ENCODE measurements at regions not wholly inside any gene's neighbourhood (a gene's known extent, or its start where the extent isn't known, plus 50 kb on each side); places are given as distances from the start of the nearest gene placed in this dataset.

- Histone ChIP-seq H3K27me3 (ENCODE audit: control insufficient read depth in 1 of 2, insufficient read depth in 2 of 2, low read length in 2 of 2) (no peaks in the 10 kb centered on the region), H2AFZ (ENCODE audit: low read length) (no peak overlapping the region), H3K79me2 (ENCODE audit: insufficient read depth, low read length) (no peaks in the 10 kb centered on the region), H3K4me1 (ENCODE audit: insufficient read depth, low read length) (no peaks in the 10 kb centered on the region), H3K4me2 (ENCODE audit: low read depth, low read length) (no peak overlapping the region), H3K9me3 (ENCODE audit: low read length) (no peaks in the 10 kb centered on the region), H3K9ac (ENCODE audit: insufficient read depth, low read depth, low read length) (no peak overlapping the region), H3K27ac (ENCODE audit: extremely low read length, insufficient read depth, low read length) (no peak overlapping the region), H3K36me3 (replicated peaks in 1 of 2; ENCODE audit: control insufficient read depth in 1 of 2, insufficient read depth in 2 of 2, low read length in 2 of 2) (no peaks in the 10 kb centered on the region), H4K20me1 (ENCODE audit: insufficient read depth, low read length) (no peaks in the 10 kb centered on the region), H3K4me3 (replicated peaks in 1 of 3; ENCODE audit: insufficient read depth in 1 of 3, low read depth in 2 of 3, low read length in 3 of 3) (no peak overlapping the region)
- FAIRE-seq = no peak
- intact Hi-C loops (cut with micrococcal nuclease; ENCODE audit: unreplicated experiment) (loop anchor here (10.0 kb wide), 1 partner anchor 89 kb away; no protein-coding TSS in a partner anchor), in situ Hi-C loops (cut with HindIII; ENCODE audit: extremely low pct_ligation_motif_present, low pct_unique_long_range_greater_than_20kb) (no loop called here)
- ChIA-PET CTCF (ENCODE audit: low intra/inter-chr PET ratio, low total read pairs) (no interaction called here), POLR2A (no interaction called here)
- no peak for DNase-seq (ENCODE audit: low spot score)
- 0% methylated on average over 2 of the region's 2 CpGs for WGBS (ENCODE audit: low lambda C conversion rate)
- BruUV-seq (replicated peaks) = no TSS peak
- no peak for ATAC-seq
- TF ChIP-seq ATM (IDR thresholded peaks at IDR 0.05; ENCODE audit: borderline replicate concordance) (no peak), SNAI1 (CRISPR knock-in tag; IDR thresholded peaks at IDR 0.05; ENCODE audit: borderline replicate concordance) (no peak), TMF1 (CRISPR knock-in tag; IDR thresholded peaks at IDR 0.05; ENCODE audit: low read depth) (no peak), ZNF83 (CRISPR knock-in tag; IDR thresholded peaks at IDR 0.05; ENCODE audit: borderline replicate concordance) (no peak), AHDC1 (CRISPR knock-in tag; IDR thresholded peaks at IDR 0.05; ENCODE audit: borderline replicate concordance) (no peak), HNRNPL (IDR thresholded peaks at IDR 0.05; ENCODE audit: low read depth, low read length) (no peak), SATB2 (CRISPR knock-in tag; IDR thresholded peaks at IDR 0.05) (no peak), ARHGAP35 (CRISPR knock-in tag; IDR thresholded peaks at IDR 0.05; ENCODE audit: borderline replicate concordance) (no peak), GMEB2 (CRISPR knock-in tag; IDR thresholded peaks at IDR 0.05; ENCODE audit: low read depth) (no peak), ZNF280B (CRISPR knock-in tag; IDR thresholded peaks at IDR 0.05; ENCODE audit: borderline replicate concordance) (no peak)
- TF ChIP-seq, protein P1, sequence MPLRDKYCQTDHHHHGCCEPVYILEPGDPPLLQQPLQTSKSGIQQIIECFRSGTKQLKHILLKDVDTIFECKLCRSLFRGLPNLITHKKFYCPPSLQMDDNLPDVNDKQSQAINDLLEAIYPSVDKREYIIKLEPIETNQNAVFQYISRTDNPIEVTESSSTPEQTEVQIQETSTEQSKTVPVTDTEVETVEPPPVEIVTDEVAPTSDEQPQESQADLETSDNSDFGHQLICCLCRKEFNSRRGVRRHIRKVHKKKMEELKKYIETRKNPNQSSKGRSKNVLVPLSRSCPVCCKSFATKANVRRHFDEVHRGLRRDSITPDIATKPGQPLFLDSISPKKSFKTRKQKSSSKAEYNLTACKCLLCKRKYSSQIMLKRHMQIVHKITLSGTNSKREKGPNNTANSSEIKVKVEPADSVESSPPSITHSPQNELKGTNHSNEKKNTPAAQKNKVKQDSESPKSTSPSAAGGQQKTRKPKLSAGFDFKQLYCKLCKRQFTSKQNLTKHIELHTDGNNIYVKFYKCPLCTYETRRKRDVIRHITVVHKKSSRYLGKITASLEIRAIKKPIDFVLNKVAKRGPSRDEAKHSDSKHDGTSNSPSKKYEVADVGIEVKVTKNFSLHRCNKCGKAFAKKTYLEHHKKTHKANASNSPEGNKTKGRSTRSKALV (CRISPR knock-in tag; IDR thresholded peaks at IDR 0.05) = no peak
- TF ChIP-seq, protein P2, sequence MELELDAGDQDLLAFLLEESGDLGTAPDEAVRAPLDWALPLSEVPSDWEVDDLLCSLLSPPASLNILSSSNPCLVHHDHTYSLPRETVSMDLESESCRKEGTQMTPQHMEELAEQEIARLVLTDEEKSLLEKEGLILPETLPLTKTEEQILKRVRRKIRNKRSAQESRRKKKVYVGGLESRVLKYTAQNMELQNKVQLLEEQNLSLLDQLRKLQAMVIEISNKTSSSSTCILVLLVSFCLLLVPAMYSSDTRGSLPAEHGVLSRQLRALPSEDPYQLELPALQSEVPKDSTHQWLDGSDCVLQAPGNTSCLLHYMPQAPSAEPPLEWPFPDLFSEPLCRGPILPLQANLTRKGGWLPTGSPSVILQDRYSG (CRISPR knock-in tag; IDR thresholded peaks at IDR 0.05) = no peak
Observed at GRCh38 chr1:90204023-90204590, 209.2 kb downstream of the ZNF326 start.

Measured in HepG2 (cell line).